ENCODE measurements at regions not wholly inside any gene's neighbourhood (a gene's known extent, or its start where the extent isn't known, plus 50 kb on each side); places are given as distances from the start of the nearest gene placed in this dataset.
"Not testable (repeated sequence)": the region's sequence is repeated elsewhere in the genome, so short reads cannot be mapped to it uniquely, and the experiment has no call there.

DNA sequence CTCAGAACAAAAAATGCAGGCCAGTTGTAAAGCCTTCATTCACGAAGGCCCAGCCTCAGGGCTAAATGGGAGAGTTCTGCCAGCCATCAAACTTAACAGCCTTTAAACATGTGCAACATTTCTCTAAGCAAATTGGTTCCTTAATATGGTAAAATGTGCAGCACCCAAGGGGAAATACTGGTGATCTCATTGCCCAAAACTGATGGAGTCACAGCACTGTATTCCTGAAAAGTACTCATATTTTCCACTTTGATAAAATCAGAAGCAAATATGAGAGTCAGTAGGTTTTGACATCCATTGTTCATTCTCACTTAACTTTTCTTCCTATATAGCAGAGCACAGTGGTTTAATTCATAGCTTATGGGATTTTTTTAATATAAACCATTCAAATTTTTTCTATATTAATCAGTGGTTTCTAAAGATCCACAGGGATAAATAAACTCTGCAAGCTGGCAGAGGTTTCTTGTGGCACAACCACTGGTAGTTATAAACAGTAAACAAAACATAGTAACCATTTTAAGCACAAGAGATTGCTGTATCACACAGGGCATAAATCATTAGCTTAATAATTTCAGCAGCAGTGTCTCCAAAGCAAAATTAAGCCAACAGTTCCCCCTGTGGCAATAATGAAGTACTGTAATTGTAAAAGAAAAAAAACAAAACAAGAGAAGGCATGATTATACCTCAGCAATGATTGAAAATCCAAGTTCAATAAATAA is 106.9 kb upstream of the LYPLAL1 start:
- peak; percentile 20 for DNase-seq

- no peak for DNase-seq
These were observed 106.3 kb upstream of the LYPLAL1 start for GRCh38 chr1:219067350-219067712.

GRCh38 chr1:219070395-219070794 is 103.3 kb upstream of the LYPLAL1 start:
- not testable (repeated sequence) for DNase-seq

DNA sequence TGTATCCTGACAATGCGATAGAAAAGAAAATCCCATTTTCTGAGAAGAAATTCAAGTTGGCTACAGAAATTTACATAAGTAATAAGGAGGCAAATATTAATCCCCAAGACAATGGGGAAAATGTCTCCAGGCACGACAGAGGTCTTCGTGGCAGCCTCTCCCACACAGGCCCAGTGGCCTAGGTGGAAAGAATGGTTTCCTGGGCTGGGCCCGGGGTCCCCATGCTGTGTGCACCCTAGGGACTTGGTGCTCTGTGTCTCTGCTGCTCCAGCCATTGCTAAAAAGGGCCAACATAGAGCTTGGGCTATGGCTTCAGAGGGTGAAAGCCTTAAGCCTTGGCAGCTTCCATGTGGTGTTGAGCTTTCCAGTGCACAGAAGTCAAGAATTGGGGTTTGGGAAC is 102.5 kb upstream of the LYPLAL1 start:
- no peak for DNase-seq

- DNase-seq = no peak
These were observed 101.3 kb upstream of the LYPLAL1 start for GRCh38 chr1:219072329-219072728.

DNA sequence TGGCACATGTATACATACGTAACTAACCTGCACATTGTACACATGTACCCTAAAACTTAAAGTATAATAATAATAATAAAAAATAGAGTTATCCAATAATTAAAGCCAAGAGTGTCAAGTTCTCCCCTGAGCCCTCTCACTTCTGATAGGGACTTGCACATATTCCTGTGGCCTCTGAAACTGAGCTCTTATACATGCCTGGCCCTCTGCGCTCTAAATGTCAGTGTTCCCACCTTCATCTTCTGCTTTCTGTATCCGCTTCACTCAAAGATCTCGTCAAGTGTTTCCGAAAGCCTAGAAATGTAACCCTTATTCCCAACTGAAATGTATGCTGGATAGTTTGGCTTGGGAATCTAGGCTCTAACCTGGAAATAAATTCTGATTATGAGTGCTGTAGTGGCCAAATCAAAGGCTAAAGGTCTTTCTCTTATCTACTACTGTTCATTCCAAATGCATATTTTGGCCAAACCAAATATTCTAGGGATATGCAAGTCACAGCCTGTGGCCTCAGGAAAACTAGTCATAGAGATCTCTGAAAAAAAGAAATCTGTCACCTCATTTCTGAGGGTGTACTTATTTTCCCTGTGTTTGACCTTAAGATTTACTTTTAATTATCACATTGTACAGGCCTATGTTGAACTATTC is 99.5 kb upstream of the LYPLAL1 start:
- no peak for DNase-seq

DNA sequence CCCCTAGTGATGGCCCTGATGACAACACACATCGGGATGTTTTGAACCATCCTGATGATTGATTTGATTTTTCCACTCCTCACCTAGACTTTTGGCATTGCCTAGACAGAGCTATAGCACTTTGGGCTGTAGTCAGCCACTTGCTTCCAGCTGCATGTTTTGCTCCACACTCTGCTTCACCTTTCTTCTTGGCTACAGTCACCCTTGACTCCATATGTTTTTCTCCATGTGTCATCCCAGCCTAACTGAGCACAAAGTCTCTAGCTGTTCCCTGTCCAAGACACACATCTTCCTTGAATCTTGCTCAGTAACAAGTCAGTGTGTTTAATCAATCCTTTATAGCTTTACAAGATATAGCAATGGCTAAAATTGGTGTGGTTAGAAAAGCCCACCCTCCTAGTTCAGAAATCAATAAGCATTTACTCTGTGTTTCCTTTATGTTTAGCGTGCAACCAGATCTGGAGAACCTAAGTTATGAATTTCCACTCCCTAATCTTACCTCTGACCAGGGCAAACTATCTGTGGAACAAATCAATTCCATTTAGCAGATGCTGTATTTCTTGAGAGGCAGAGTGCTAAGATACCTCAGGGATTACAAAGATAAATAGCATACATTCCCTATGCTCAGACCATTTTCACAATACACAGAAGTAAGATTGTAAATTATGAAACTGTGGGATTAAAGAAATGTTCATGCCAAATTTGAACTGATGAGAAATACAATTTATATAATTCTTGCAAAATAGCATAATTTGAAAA is 98.4 kb upstream of the LYPLAL1 start:
- DNase-seq = no peak

DNA sequence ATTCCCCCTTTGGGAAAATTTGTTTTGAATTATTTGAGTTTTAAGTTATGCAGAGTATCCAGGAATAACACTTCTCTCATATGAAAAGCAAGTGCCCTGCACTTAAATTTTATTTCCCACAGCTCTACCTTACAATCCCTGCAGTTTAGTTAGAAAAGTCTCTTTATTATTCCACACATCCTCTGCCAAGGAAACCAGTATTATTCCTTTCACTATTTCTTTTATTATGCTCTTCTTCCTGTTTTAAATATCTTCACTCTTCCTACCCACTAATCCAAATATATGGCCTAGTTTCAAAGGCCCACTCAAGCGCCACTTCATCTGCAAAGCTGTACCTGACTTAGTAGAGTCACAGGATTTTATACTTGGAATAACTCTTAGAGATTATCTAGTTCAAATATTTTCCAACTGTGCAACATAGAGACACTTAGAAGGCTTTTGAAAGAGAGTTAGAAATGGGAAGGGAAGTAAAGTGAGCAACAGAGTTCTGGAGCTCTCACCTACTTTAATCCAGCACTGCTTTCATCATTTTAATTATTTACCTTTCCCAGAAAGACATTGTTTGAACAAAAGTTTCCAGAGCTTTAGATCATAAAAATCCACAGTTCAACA is 97.2 kb upstream of the LYPLAL1 start:
- no peak for DNase-seq

GRCh38 chr1:219077767-219078166 is 95.9 kb upstream of the LYPLAL1 start:
- not testable (repeated sequence) for DNase-seq

DNA sequence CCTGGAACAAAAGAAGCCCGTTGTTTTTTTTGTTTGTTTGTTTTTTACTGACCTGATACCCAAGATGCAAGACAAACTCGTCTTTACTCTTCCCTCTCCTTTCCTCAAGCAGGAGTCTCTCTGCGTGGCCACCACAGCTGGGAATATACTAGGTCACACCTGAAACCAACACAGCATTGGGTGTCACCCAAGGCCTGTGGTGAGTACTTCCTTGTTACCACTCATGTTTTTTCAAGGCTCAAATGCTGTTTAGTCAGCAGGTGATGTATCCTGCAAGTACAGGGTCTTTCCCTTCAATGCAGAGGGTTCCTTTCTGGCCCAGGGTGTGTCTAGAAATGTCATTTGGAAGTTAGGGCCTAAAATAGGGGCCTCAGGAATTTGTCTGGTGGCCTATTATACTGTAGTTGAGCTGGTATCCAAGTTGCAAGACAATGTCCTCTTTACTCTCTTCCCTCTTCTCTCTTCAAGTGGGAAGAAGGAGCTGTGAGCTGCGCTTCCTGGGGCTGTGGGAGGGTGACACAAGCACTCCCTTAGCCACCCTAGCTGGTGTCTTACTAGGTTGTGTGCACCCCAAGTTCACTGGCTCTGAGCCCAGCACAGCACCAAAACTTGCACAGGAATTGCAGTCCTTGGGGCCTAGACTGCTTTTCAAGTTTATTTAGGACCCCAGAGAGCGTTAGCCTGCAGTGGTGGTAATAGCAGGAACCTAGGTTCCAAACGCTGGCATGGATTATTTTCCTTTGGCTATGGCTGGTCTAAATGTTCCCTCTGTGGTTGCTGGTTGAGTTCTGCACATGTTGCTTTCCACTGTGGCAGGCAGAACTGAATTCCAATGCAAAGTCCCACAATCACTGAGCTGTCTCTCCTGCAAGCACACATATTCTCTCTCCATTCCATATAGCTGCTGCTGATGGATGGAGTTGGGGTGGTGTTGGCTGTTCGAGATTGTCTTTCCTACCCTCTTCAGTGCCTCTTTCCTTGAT is 91.4 kb upstream of the LYPLAL1 start:
- DNase-seq = no peak

GRCh38 chr1:219083631-219084030 is 90.0 kb upstream of the LYPLAL1 start:
- DNase-seq = no peak

DNA sequence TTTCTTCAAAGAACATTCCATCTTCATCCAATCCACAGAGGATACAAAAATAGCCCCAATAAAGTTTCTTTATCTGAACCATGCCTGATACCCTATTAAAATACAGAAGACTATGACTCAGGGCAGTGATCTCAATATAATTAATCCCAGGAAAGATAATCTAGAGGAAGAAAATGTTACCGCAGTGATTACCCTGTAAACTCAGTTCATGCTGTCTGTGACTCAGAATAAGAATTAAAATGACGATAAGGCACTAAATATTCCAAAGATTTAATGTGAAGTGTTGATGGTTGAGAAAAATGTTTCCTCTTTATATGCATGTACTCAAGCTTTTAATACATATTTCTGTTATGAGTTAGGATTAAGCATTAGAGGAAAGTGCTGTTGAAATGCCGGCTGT is 88.6 kb upstream of the LYPLAL1 start:
- no peak for DNase-seq

GRCh38 chr1:219085988-219086387 is 87.7 kb upstream of the LYPLAL1 start:
- no peak for DNase-seq

- no peak for DNase-seq
These were observed 86.7 kb upstream of the LYPLAL1 start for GRCh38 chr1:219086956-219087469.

- no peak for DNase-seq
These were observed 84.7 kb upstream of the LYPLAL1 start for GRCh38 chr1:219088778-219089557.

DNA sequence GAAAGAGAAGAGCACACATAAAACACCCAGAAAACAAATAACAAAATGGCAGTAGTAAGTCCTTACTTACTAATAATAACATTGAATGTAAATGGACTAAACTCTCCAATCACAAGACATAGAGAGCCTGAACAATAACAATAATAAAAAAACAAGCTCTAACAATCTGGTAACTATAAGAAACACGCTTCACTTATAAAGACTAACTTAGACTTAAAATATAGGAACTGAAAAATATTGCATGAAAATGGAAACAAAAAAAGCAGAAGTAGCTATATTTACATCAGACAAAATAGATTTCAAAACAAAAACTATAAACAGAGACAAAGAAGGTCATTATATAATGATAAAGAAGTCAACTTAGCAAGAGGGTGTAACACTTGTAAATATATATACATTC is 83.1 kb upstream of the LYPLAL1 start:
- DNase-seq = no peak

DNA sequence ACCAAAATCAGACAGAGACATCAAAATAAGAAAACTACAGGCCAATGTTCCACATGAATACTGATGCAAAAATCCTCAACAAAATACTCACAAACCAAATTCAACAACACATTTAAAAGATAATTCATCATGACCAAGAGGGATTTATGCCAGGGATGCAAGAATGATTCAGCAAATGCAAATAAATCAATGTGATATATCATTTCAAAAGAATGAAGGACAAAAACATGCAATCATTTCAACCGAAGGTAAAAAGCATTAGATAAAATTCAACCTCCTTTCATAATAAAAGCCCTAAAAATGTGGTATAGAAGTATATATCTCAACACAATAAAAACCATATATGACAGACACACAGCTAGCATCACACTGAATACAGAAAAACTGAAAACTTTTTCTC is 81.5 kb upstream of the LYPLAL1 start:
- no peak for DNase-seq

GRCh38 chr1:219099307-219099706 is 74.4 kb upstream of the LYPLAL1 start:
- no peak for DNase-seq

GRCh38 chr1:219100059-219100458 is 73.6 kb upstream of the LYPLAL1 start:
- no peak for DNase-seq

DNA sequence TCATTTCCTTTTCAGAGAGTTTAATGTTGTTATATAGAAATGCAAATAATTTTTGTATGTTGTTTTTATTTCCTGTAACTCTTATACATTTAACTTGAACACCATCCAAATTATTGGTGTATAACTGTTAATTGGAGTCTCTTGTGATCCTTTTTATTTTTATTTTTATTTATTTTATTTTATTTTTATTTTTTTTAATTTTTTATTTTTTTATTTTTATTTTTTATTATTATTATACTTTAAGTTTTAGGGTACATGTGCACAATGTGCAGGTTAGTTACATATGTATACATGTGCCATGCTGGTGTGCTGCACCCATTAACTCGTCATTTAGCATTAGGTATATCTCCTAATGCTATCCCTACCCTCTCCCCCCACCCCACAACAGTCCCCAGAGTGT is 71.2 kb upstream of the LYPLAL1 start:
- not testable (repeated sequence) for DNase-seq

- DNase-seq = no peak
These were observed 67.8 kb upstream of the LYPLAL1 start for GRCh38 chr1:219105893-219106292.

Measured in DMS 273 treated with DMSO at 0.1 percent for 48 hours (cell line).